ENCODE measurements at regions not wholly inside any gene's neighbourhood (a gene's known extent, or its start where the extent isn't known, plus 50 kb on each side); places are given as distances from the start of the nearest gene placed in this dataset.

- H3K4me1 ChIP-seq (ENCODE audit: low read length): no peaks in the 10 kb centered on the region
- H3K27me3 ChIP-seq (ENCODE audit: low read depth, low read length): no peaks in the 10 kb centered on the region
- H3K4me3 ChIP-seq (ENCODE audit: low read length): no peak overlapping the region
- no peak overlapping the region for H3K27ac ChIP-seq (ENCODE audit: low read length)
- no peaks in the 10 kb centered on the region for H3K36me3 ChIP-seq (replicated peaks; ENCODE audit: low read depth, low read length)
- H3K79me2 ChIP-seq (ENCODE audit: low read length): no peaks in the 10 kb centered on the region
- TF ChIP-seq CTCF (IDR thresholded peaks at IDR 0.05; ENCODE audit: low read depth, low read length) (no peak), EZH2phosphoT487 (IDR thresholded peaks at IDR 0.05; ENCODE audit: low read depth) (no peak)
- no peaks in the 10 kb centered on the region for H4K20me1 ChIP-seq (ENCODE audit: insufficient read depth, low read length)
- H3K9ac ChIP-seq (ENCODE audit: low read length): no peak overlapping the region
- H3K4me2 ChIP-seq (ENCODE audit: low read length): no peak overlapping the region
- H2AFZ ChIP-seq (ENCODE audit: low read depth, low read length): no peak overlapping the region
- H3K9me3 ChIP-seq (ENCODE audit: insufficient read depth, low read length): no peaks in the 10 kb centered on the region
Observed at GRCh38 chr6:165967810-165968407, 199.7 kb downstream of the TBXT start.

- Histone ChIP-seq H3K4me2 (ENCODE audit: low read length) (no peak overlapping the region), H3K4me3 (ENCODE audit: low read length) (no peak overlapping the region), H3K9ac (ENCODE audit: low read length) (no peak overlapping the region), H3K79me2 (ENCODE audit: low read length) (no peaks in the 10 kb centered on the region), H3K27me3 (ENCODE audit: low read depth, low read length) (no peaks in the 10 kb centered on the region), H2AFZ (ENCODE audit: low read depth, low read length) (no peak overlapping the region), H4K20me1 (ENCODE audit: insufficient read depth, low read length) (no peaks in the 10 kb centered on the region), H3K4me1 (ENCODE audit: low read length) (no peaks in the 10 kb centered on the region), H3K27ac (ENCODE audit: low read length) (no peak overlapping the region), H3K36me3 (replicated peaks; ENCODE audit: low read depth, low read length) (no peaks in the 10 kb centered on the region), H3K9me3 (ENCODE audit: insufficient read depth, low read length) (no peaks in the 10 kb centered on the region)
- TF ChIP-seq EZH2phosphoT487 (IDR thresholded peaks at IDR 0.05; ENCODE audit: low read depth) (no peak), CTCF (IDR thresholded peaks at IDR 0.05; ENCODE audit: low read depth, low read length) (no peak)
Observed at GRCh38 chr6:165963750-165964149, 203.9 kb downstream of the TBXT start.

- no peaks in the 10 kb centered on the region for H3K4me1 ChIP-seq (ENCODE audit: low read length)
- no peaks in the 10 kb centered on the region for H3K36me3 ChIP-seq (replicated peaks; ENCODE audit: low read depth, low read length)
- no peak overlapping the region for H2AFZ ChIP-seq (ENCODE audit: low read depth, low read length)
- no peaks in the 10 kb centered on the region for H3K79me2 ChIP-seq (ENCODE audit: low read length)
- H3K27me3 ChIP-seq (ENCODE audit: low read depth, low read length): no peaks in the 10 kb centered on the region
- no peak overlapping the region for H3K4me3 ChIP-seq (ENCODE audit: low read length)
- no peak overlapping the region for H3K4me2 ChIP-seq (ENCODE audit: low read length)
- H4K20me1 ChIP-seq (ENCODE audit: insufficient read depth, low read length): no peaks in the 10 kb centered on the region
- no peak overlapping the region for H3K27ac ChIP-seq (ENCODE audit: low read length)
- no peak for TF ChIP-seq CTCF (IDR thresholded peaks at IDR 0.05; ENCODE audit: low read depth, low read length)
- no peak overlapping the region for H3K9ac ChIP-seq (ENCODE audit: low read length)
- H3K9me3 ChIP-seq (ENCODE audit: insufficient read depth, low read length): no peaks in the 10 kb centered on the region
Observed at GRCh38 chr6:165962366-165962765, 205.3 kb downstream of the TBXT start.

- Histone ChIP-seq H3K4me2 (ENCODE audit: low read length) (no peak overlapping the region), H3K27ac (ENCODE audit: low read length) (no peak overlapping the region), H3K36me3 (replicated peaks; ENCODE audit: low read depth, low read length) (no peaks in the 10 kb centered on the region), H2AFZ (ENCODE audit: low read depth, low read length) (no peak overlapping the region), H3K9me3 (ENCODE audit: insufficient read depth, low read length) (no peaks in the 10 kb centered on the region), H3K9ac (ENCODE audit: low read length) (no peak overlapping the region), H3K4me3 (ENCODE audit: low read length) (no peak overlapping the region), H3K79me2 (ENCODE audit: low read length) (no peaks in the 10 kb centered on the region), H3K4me1 (ENCODE audit: low read length) (no peaks in the 10 kb centered on the region), H4K20me1 (ENCODE audit: insufficient read depth, low read length) (no peaks in the 10 kb centered on the region), H3K27me3 (ENCODE audit: low read depth, low read length) (no peaks in the 10 kb centered on the region)
- no peak for TF ChIP-seq EZH2phosphoT487 (IDR thresholded peaks at IDR 0.05; ENCODE audit: low read depth)
- no peak for TF ChIP-seq CTCF (IDR thresholded peaks at IDR 0.05; ENCODE audit: low read depth, low read length)
Observed at GRCh38 chr6:165961233-165961632, 206.4 kb downstream of the TBXT start.

Data from OCI-LY3 (cell line).